NT2/D1 (cell line): ENCODE measurements at regions not wholly inside any gene's neighbourhood (a gene's known extent, or its start where the extent isn't known, plus 50 kb on each side); places are given as distances from the start of the nearest gene placed in this dataset.

Experiments used
- SUZ12 ChIP-seq: IDR thresholded peaks from 2 replicates; pipeline ENCODE4 v1.6.1; 2011; ENCODE audit not compliant: insufficient read length, insufficient read depth; ENCODE audit errors: extremely low read depth
- YY1 ChIP-seq: IDR thresholded peaks from 2 replicates; pipeline ENCODE4 v1.6.1; 2011; ENCODE audit not compliant: insufficient read length, insufficient read depth
- ZNF274 ChIP-seq: IDR thresholded peaks from 2 replicates; pipeline ENCODE4 v1.6.1; 2011; ENCODE audit warnings: mild to moderate bottlenecking, low read depth, low read length

DNA sequence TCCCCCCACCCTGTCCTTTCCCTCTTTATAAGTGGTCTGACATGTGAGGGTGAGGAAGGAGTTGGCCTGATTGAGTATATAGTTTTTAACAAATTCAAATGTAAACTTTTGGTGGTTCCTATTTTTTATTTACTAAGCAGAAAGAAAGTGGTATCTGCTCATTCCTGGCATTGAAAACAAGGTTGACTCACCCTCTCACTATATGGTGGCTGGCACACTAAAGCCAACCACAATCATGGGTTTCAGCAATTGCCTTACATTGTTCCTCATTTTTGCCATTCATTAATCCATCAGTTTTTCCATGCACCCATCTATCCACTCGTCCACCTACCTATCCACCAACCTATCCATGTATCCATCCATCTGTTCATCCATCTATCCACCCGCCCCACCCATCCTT is 75.4 kb upstream of the IGFBP5 start:
- TF ChIP-seq SUZ12: no peak
- TF ChIP-seq ZNF274: no peak
- TF ChIP-seq YY1: no peak
